Osteocyte (in vitro differentiated cells): ENCODE measurements at regions not wholly inside any gene's neighbourhood (a gene's known extent, or its start where the extent isn't known, plus 50 kb on each side); places are given as distances from the start of the nearest gene placed in this dataset.

ENCODE experiments used
- DNase-seq: peaks from one replicate; pipeline ENCODE4 v3.0.0; 2021; ENCODE audit warnings: mixed read lengths; ENCODE audit not compliant: unreplicated experiment; ENCODE audit errors: extremely low spot score
- H3K27ac Mint-ChIP-seq: one replicate; pipeline ENCODE4 v1.8.0; 2021; ENCODE audit warnings: mild to moderate bottlenecking, mixed read lengths; ENCODE audit not compliant: unreplicated experiment
- H3K27me3 Mint-ChIP-seq: one replicate; pipeline ENCODE4 v1.8.0; 2021; ENCODE audit warnings: mixed read lengths; ENCODE audit not compliant: unreplicated experiment
- H3K36me3 Mint-ChIP-seq: one replicate; pipeline ENCODE4 v1.8.0; 2021; ENCODE audit warnings: mixed read lengths; ENCODE audit not compliant: unreplicated experiment
- H3K4me1 Mint-ChIP-seq: one replicate; pipeline ENCODE4 v1.8.0; 2021; ENCODE audit warnings: mixed read lengths; ENCODE audit not compliant: unreplicated experiment
- H3K4me3 Mint-ChIP-seq: one replicate; pipeline ENCODE4 v1.8.0; 2021; ENCODE audit warnings: mild to moderate bottlenecking, moderate library complexity, mixed read lengths; ENCODE audit not compliant: unreplicated experiment
- H3K9me3 Mint-ChIP-seq: one replicate; pipeline ENCODE4 v1.8.0; 2021; ENCODE audit warnings: mixed read lengths; ENCODE audit not compliant: unreplicated experiment
- TF ChIP-seq, protein P1 (sequence below): fragments of 200-600 bp; sonication (generic); IDR thresholded peaks from 2 replicates; pipeline ENCODE4 v1.5.0; 2021; ENCODE audit warnings: antibody characterized with exemption, mild to moderate bottlenecking, moderate library complexity

DNA sequence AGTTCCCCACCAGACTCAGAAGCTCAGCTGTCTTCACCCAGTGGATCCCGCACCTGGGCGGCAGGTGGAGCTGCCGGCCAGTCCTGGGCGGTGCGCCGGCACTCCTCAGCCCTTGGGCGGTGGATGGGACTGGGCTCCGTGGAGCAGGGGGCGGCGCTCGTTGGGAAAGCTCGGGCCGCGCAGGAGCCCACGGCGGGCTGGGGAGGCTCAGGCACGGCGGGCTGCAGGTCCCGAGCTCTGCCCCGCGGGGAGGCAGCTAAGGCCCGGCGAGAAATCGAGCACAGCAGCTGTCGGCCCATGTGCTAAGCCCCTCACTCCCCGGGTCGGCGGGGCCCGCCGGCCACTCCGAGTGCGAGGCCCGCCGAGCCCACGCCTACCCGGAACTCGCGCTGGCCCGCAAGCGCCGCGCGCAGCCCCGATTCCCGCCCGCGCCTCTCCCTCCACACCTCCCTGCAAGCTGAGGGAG is 560.0 kb downstream of the BRINP1 start:
- H3K4me3 Mint-ChIP-seq = no peak overlapping the region
- no peaks in the 10 kb centered on the region for H3K27me3 Mint-ChIP-seq
- no peaks in the 10 kb centered on the region for H3K36me3 Mint-ChIP-seq
- no peak overlapping the region for H3K27ac Mint-ChIP-seq
- TF ChIP-seq, protein P1, sequence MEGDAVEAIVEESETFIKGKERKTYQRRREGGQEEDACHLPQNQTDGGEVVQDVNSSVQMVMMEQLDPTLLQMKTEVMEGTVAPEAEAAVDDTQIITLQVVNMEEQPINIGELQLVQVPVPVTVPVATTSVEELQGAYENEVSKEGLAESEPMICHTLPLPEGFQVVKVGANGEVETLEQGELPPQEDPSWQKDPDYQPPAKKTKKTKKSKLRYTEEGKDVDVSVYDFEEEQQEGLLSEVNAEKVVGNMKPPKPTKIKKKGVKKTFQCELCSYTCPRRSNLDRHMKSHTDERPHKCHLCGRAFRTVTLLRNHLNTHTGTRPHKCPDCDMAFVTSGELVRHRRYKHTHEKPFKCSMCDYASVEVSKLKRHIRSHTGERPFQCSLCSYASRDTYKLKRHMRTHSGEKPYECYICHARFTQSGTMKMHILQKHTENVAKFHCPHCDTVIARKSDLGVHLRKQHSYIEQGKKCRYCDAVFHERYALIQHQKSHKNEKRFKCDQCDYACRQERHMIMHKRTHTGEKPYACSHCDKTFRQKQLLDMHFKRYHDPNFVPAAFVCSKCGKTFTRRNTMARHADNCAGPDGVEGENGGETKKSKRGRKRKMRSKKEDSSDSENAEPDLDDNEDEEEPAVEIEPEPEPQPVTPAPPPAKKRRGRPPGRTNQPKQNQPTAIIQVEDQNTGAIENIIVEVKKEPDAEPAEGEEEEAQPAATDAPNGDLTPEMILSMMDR = no peak
- no peak for DNase-seq
- no peaks in the 10 kb centered on the region for H3K4me1 Mint-ChIP-seq
- H3K9me3 Mint-ChIP-seq = peaks cover 6% of the 10 kb centered on the region

DNA sequence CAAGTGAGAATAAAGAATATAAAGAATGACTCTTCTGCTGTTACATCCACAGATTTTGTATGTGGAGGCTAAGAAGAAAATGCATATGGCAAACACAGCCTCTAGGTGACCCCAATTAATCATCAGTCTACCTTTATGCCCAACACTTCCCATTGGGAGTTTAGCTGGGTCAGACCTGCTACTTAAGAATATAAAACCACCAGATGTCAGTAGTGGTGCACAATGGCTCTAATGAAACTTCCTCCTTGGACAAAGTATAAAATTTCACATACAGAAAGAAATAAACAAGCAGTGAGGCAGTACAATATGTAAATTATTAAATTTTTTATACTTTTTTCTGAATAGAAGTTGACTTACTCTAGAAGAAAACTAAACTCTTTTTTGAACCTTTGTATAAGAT is 539.9 kb downstream of the BRINP1 start:
- Mint-ChIP-seq H3K27me3 (no peaks in the 10 kb centered on the region), H3K9me3 (no peaks in the 10 kb centered on the region), H3K27ac (no peak overlapping the region), H3K4me1 (no peaks in the 10 kb centered on the region), H3K4me3 (no peak overlapping the region), H3K36me3 (no peaks in the 10 kb centered on the region)
- TF ChIP-seq, protein P1 = peak; percentile 33
- DNase-seq = no peak

GRCh38 chr9:118832371-118832770 is 536.9 kb downstream of the BRINP1 start:
- TF ChIP-seq, protein P1 = no peak
- H3K4me3 Mint-ChIP-seq = no peak overlapping the region
- no peak overlapping the region for H3K27ac Mint-ChIP-seq
- DNase-seq = no peak
- no peaks in the 10 kb centered on the region for H3K9me3 Mint-ChIP-seq
- H3K27me3 Mint-ChIP-seq = no peaks in the 10 kb centered on the region
- no peaks in the 10 kb centered on the region for H3K4me1 Mint-ChIP-seq
- no peaks in the 10 kb centered on the region for H3K36me3 Mint-ChIP-seq

GRCh38 chr9:118836891-118837290 is 532.3 kb downstream of the BRINP1 start:
- Mint-ChIP-seq H3K36me3 (no peaks in the 10 kb centered on the region), H3K4me3 (no peak overlapping the region), H3K4me1 (no peaks in the 10 kb centered on the region), H3K9me3 (no peaks in the 10 kb centered on the region), H3K27me3 (no peaks in the 10 kb centered on the region), H3K27ac (no peak overlapping the region)
- no peak for DNase-seq
- TF ChIP-seq, protein P1 = no peak

DNA sequence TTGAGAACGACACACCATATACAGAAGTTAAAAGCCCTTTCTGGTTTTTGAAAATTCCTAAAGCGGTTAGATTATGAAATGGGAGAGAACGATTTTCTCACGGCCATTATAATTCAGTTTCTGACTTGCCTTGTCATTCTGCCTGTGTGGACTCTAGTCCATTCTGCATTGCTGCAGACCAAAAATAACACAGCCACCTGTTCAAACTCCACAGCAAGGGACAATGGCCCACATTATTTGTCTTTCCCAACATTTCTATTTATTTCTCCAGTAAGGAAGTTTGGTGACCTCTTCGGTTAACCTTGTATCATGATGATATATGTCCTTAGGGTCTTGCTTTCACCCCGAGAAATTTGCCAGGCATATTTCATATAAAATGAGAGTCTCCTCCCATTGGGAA is 497.7 kb downstream of the BRINP1 start:
- H3K27me3 Mint-ChIP-seq = no peaks in the 10 kb centered on the region
- no peaks in the 10 kb centered on the region for H3K36me3 Mint-ChIP-seq
- H3K4me3 Mint-ChIP-seq = no peak overlapping the region
- DNase-seq = no peak
- TF ChIP-seq, protein P1 = no peak
- peaks cover 8% of the 10 kb centered on the region for H3K9me3 Mint-ChIP-seq
- no peaks in the 10 kb centered on the region for H3K4me1 Mint-ChIP-seq
- H3K27ac Mint-ChIP-seq = no peak overlapping the region
